Gastroesophageal sphincter (tissue), 3 donors: ENCODE measurements at regions not wholly inside any gene's neighbourhood (a gene's known extent, or its start where the extent isn't known, plus 50 kb on each side); places are given as distances from the start of the nearest gene placed in this dataset.

ENCODE experiments used
- CTCF ChIP-seq, 4 experiments: fragments of 200-600 bp in 2 of 4; fragments of 450-650 bp in 2 of 4; sonication (generic) in 1 of 4; IDR thresholded peaks; one replicate each; pipeline ENCODE4 v1.5.1; 2017 to 2019; ENCODE audit warnings: antibody characterized with exemption in 4 of 4, mild to moderate bottlenecking in 2 of 4, moderate library complexity in 2 of 4
- EP300 ChIP-seq: sonication (generic); formaldehyde crosslinking; IDR thresholded peaks from one replicate; pipeline ENCODE4 v1.6.1; 2017; ENCODE audit warnings: antibody characterized with exemption, mild to moderate bottlenecking
- POLR2A ChIP-seq, 2 donors: fragments of 450-650 bp; IDR thresholded peaks; one replicate each; pipeline ENCODE4 v1.6.1; 2017; ENCODE audit warnings: antibody characterized with exemption in 2 of 2, mild to moderate bottlenecking in 2 of 2, moderate library complexity in 1 of 2
- POLR2AphosphoS5 ChIP-seq: sonication (generic); formaldehyde crosslinking; IDR thresholded peaks from one replicate; pipeline ENCODE4 v1.6.1; 2017; ENCODE audit warnings: antibody characterized with exemption

- TF ChIP-seq POLR2AphosphoS5 (no peak), CTCF (IDR thresholded peaks at IDR 0.05) (no peak), EP300 (no peak), POLR2A (IDR thresholded peaks at IDR 0.05) (no peak)
Measured at GRCh38 chr18:51479736-51480135, 282.3 kb upstream of the MEX3C start.
